CD8-positive, alpha-beta memory T cell (primary cell): ENCODE measurements at regions not wholly inside any gene's neighbourhood (a gene's known extent, or its start where the extent isn't known, plus 50 kb on each side); places are given as distances from the start of the nearest gene placed in this dataset.
"Not testable (repeated sequence)": the region's sequence is repeated elsewhere in the genome, so short reads cannot be mapped to it uniquely, and the experiment has no call there.

Experiments used
- CTCF ChIA-PET: fragments of 350-600 bp; sonication (Branson Sonifier 250); formaldehyde crosslinking; loops from one replicate; lab custom pipeline; 2021; ENCODE audit warnings: antibody characterized with exemption; lab: Charles Lee
- POLR2A ChIA-PET: fragments of 350-600 bp; sonication (Branson Sonifier 250); formaldehyde crosslinking; loops from one replicate; lab custom pipeline; 2021; ENCODE audit warnings: antibody characterized with exemption; lab: Charles Lee
- DNase-seq, 5 donors: peaks; one replicate each; pipeline versions ENCODE4 v3.0.0 to v3.0.0-alpha.2; 2020 to 2022; ENCODE audit warnings: mixed read lengths in 1 of 5
- H3K27ac ChIP-seq: one replicate; pipeline ENCODE4 v1.7.0; 2013; ENCODE audit warnings: low read depth, mild to moderate bottlenecking, low read length, moderate library complexity
- H3K27me3 ChIP-seq: 2 replicates; pipeline ENCODE4 v1.7.0; 2013; ENCODE audit warnings: low read length, mild to moderate bottlenecking; ENCODE audit not compliant: insufficient read depth, poor library complexity, severe bottlenecking
- H3K36me3 ChIP-seq: 2 replicates; pipeline ENCODE4 v1.7.0; 2013; ENCODE audit warnings: mild to moderate bottlenecking, low read length, moderate library complexity; ENCODE audit not compliant: insufficient read depth
- H3K4me1 ChIP-seq: 2 replicates; pipeline ENCODE4 v1.7.0; 2013; ENCODE audit warnings: mild to moderate bottlenecking, low read length, moderate library complexity; ENCODE audit not compliant: insufficient read depth
- H3K4me3 ChIP-seq: 2 replicates; pipeline ENCODE4 v1.7.0; 2013; ENCODE audit warnings: mild to moderate bottlenecking, low read length
- H3K9me3 ChIP-seq: 2 replicates; pipeline ENCODE4 v1.7.0; 2013; ENCODE audit warnings: mild to moderate bottlenecking, low read length
- H3K27ac Mint-ChIP-seq, 8 donors: one replicate each; pipeline ENCODE4 v1.8.0; 2020 to 2021; ENCODE audit warnings: mixed read lengths in 8 of 8, mild to moderate bottlenecking in 6 of 8, inconsistent platforms in 3 of 8, moderate library complexity in 3 of 8
- H3K27me3 Mint-ChIP-seq, 2 donors: one replicate each; pipeline ENCODE4 v1.8.0; 2020 to 2021; ENCODE audit warnings: mixed read lengths in 2 of 2, mild to moderate bottlenecking in 1 of 2, moderate library complexity in 1 of 2
- H3K36me3 Mint-ChIP-seq, 3 donors: one replicate each; pipeline ENCODE4 v1.8.0; 2020 to 2021; ENCODE audit warnings: mixed read lengths in 3 of 3, inconsistent platforms in 1 of 3, mild to moderate bottlenecking in 1 of 3
- H3K4me1 Mint-ChIP-seq, 3 donors: one replicate each; pipeline ENCODE4 v1.8.0; 2020 to 2021; ENCODE audit warnings: mixed read lengths in 3 of 3, inconsistent platforms in 1 of 3, mild to moderate bottlenecking in 1 of 3
- H3K4me3 Mint-ChIP-seq, 7 donors: one replicate each; pipeline ENCODE4 v1.8.0; 2020 to 2021; ENCODE audit warnings: mixed read lengths in 7 of 7, mild to moderate bottlenecking in 6 of 7, moderate library complexity in 4 of 7, inconsistent platforms in 2 of 7
- H3K9me3 Mint-ChIP-seq, 5 donors: one replicate each; pipeline ENCODE4 v1.8.0; 2020 to 2022; ENCODE audit warnings: mixed read lengths in 5 of 5, mild to moderate bottlenecking in 3 of 5, moderate library complexity in 2 of 5, inconsistent platforms in 1 of 5

- H3K36me3 Mint-ChIP-seq, H3K27ac ChIP-seq, H3K4me1 Mint-ChIP-seq, H3K36me3 ChIP-seq, H3K4me3 ChIP-seq, H3K9me3 ChIP-seq, H3K27ac Mint-ChIP-seq, CTCF ChIA-PET, H3K27me3 Mint-ChIP-seq, DNase-seq, H3K27me3 ChIP-seq, H3K9me3 Mint-ChIP-seq, POLR2A ChIA-PET, H3K4me1 ChIP-seq, H3K4me3 Mint-ChIP-seq: not testable (repeated sequence)
Observed at GRCh38 chrX:144634451-144634850, 612.9 kb upstream of the SPANXN1 start.

GRCh38 chrX:144637731-144638130 lies 609.6 kb upstream of the SPANXN1 start:
- ChIA-PET CTCF (no interaction called here), POLR2A (no interaction called here)
- no peaks in the 10 kb centered on the region for H3K27me3 Mint-ChIP-seq
- no peaks in the 10 kb centered on the region for H3K36me3 Mint-ChIP-seq
- no peaks in the 10 kb centered on the region for H3K9me3 ChIP-seq
- no peaks in the 10 kb centered on the region for H3K27me3 ChIP-seq
- no peaks in the 10 kb centered on the region for H3K36me3 ChIP-seq
- H3K4me1 Mint-ChIP-seq: no peaks in the 10 kb centered on the region
- no peak for DNase-seq
- H3K27ac Mint-ChIP-seq: no peak overlapping the region
- H3K4me1 ChIP-seq: no peaks in the 10 kb centered on the region
- no peak overlapping the region for H3K4me3 ChIP-seq
- H3K4me3 Mint-ChIP-seq: no peak overlapping the region
- no peak overlapping the region for H3K27ac ChIP-seq
- H3K9me3 Mint-ChIP-seq: peaks cover 0 to 9% (median 5%) of the 10 kb centered on the region in 5 donors

GRCh38 chrX:144648788-144649187 lies 598.5 kb upstream of the SPANXN1 start:
- Histone ChIP-seq H3K9me3 (no peaks in the 10 kb centered on the region), H3K27ac (no peak overlapping the region), H3K4me1 (no peaks in the 10 kb centered on the region), H3K36me3 (no peaks in the 10 kb centered on the region), H3K4me3 (no peak overlapping the region), H3K27me3 (no peaks in the 10 kb centered on the region)
- POLR2A ChIA-PET: no interaction called here
- H3K36me3 Mint-ChIP-seq: no peaks in the 10 kb centered on the region
- H3K27ac Mint-ChIP-seq: no peak overlapping the region
- peaks cover 0 to 5% of the 10 kb centered on the region in 2 donors for H3K27me3 Mint-ChIP-seq
- CTCF ChIA-PET: no interaction called here
- H3K9me3 Mint-ChIP-seq: peaks cover 0 to 9% (median 3%) of the 10 kb centered on the region in 5 donors
- H3K4me3 Mint-ChIP-seq: no peak overlapping the region
- DNase-seq: no peak
- no peaks in the 10 kb centered on the region for H3K4me1 Mint-ChIP-seq

- no peak overlapping the region for H3K4me3 Mint-ChIP-seq
- ChIA-PET CTCF (no interaction called here), POLR2A (no interaction called here)
- H3K36me3 Mint-ChIP-seq: no peaks in the 10 kb centered on the region
- Histone ChIP-seq H3K4me3 (no peak overlapping the region), H3K9me3 (no peaks in the 10 kb centered on the region), H3K36me3 (no peaks in the 10 kb centered on the region), H3K27me3 (no peaks in the 10 kb centered on the region), H3K27ac (no peak overlapping the region), H3K4me1 (no peaks in the 10 kb centered on the region)
- H3K27ac Mint-ChIP-seq: no peak overlapping the region
- peaks cover 0 to 11% (median 0%) of the 10 kb centered on the region in 5 donors for H3K9me3 Mint-ChIP-seq
- DNase-seq: no peak
- H3K27me3 Mint-ChIP-seq: no peaks in the 10 kb centered on the region
- no peaks in the 10 kb centered on the region for H3K4me1 Mint-ChIP-seq
Observed at GRCh38 chrX:144681501-144681900, 565.8 kb upstream of the SPANXN1 start.

GRCh38 chrX:144683247-144683646 lies 564.1 kb upstream of the SPANXN1 start:
- DNase-seq: no peak
- Histone ChIP-seq H3K27me3 (no peaks in the 10 kb centered on the region), H3K36me3 (no peaks in the 10 kb centered on the region), H3K4me3 (no peak overlapping the region), H3K27ac (no peak overlapping the region), H3K9me3 (no peaks in the 10 kb centered on the region), H3K4me1 (no peaks in the 10 kb centered on the region)
- POLR2A ChIA-PET: no interaction called here
- no peaks in the 10 kb centered on the region for H3K27me3 Mint-ChIP-seq
- CTCF ChIA-PET: no interaction called here
- no peak overlapping the region for H3K4me3 Mint-ChIP-seq
- H3K4me1 Mint-ChIP-seq: no peaks in the 10 kb centered on the region
- H3K27ac Mint-ChIP-seq: no peak overlapping the region
- no peaks in the 10 kb centered on the region for H3K36me3 Mint-ChIP-seq
- H3K9me3 Mint-ChIP-seq: peaks cover 0 to 9% (median 0%) of the 10 kb centered on the region in 5 donors

- no peak overlapping the region for H3K4me3 ChIP-seq
- H3K9me3 Mint-ChIP-seq: peaks cover 0 to 11% (median 4%) of the 10 kb centered on the region in 5 donors
- no peaks in the 10 kb centered on the region for H3K36me3 Mint-ChIP-seq
- H3K4me3 Mint-ChIP-seq: no peak overlapping the region
- H3K4me1 ChIP-seq: no peaks in the 10 kb centered on the region
- no peak overlapping the region for H3K27ac Mint-ChIP-seq
- CTCF ChIA-PET: no interaction called here
- POLR2A ChIA-PET: no interaction called here
- no peaks in the 10 kb centered on the region for H3K4me1 Mint-ChIP-seq
- no peaks in the 10 kb centered on the region for H3K9me3 ChIP-seq
- no peaks in the 10 kb centered on the region for H3K27me3 Mint-ChIP-seq
- H3K27me3 ChIP-seq: no peaks in the 10 kb centered on the region
- DNase-seq: no peak
- no peaks in the 10 kb centered on the region for H3K36me3 ChIP-seq
- no peak overlapping the region for H3K27ac ChIP-seq
Observed at GRCh38 chrX:144709841-144710240, 537.5 kb upstream of the SPANXN1 start.

- Mint-ChIP-seq H3K27ac (no peak overlapping the region), H3K36me3 (no peaks in the 10 kb centered on the region), H3K27me3 (no peaks in the 10 kb centered on the region), H3K4me1 (no peaks in the 10 kb centered on the region), H3K9me3 (peaks cover 0 to 7% (median 0%) of the 10 kb centered on the region in 5 donors), H3K4me3 (no peak overlapping the region)
- Histone ChIP-seq H3K4me1 (no peaks in the 10 kb centered on the region), H3K27me3 (no peaks in the 10 kb centered on the region), H3K9me3 (no peaks in the 10 kb centered on the region), H3K27ac (no peak overlapping the region), H3K4me3 (no peak overlapping the region), H3K36me3 (no peaks in the 10 kb centered on the region)
- ChIA-PET POLR2A (no interaction called here), CTCF (no interaction called here)
- no peak for DNase-seq
Observed at GRCh38 chrX:144715337-144715736, 532.0 kb upstream of the SPANXN1 start.

GRCh38 chrX:144716187-144716586 lies 531.1 kb upstream of the SPANXN1 start:
- no peak overlapping the region for H3K4me3 Mint-ChIP-seq
- H3K4me1 Mint-ChIP-seq: no peaks in the 10 kb centered on the region
- no peaks in the 10 kb centered on the region for H3K4me1 ChIP-seq
- no peaks in the 10 kb centered on the region for H3K36me3 ChIP-seq
- no peaks in the 10 kb centered on the region for H3K27me3 ChIP-seq
- H3K27me3 Mint-ChIP-seq: no peaks in the 10 kb centered on the region
- peaks cover 0 to 7% (median 0%) of the 10 kb centered on the region in 5 donors for H3K9me3 Mint-ChIP-seq
- H3K27ac ChIP-seq: no peak overlapping the region
- no peak overlapping the region for H3K27ac Mint-ChIP-seq
- no peak for DNase-seq
- H3K4me3 ChIP-seq: no peak overlapping the region
- no peaks in the 10 kb centered on the region for H3K9me3 ChIP-seq
- CTCF ChIA-PET: no interaction called here
- H3K36me3 Mint-ChIP-seq: no peaks in the 10 kb centered on the region
- POLR2A ChIA-PET: no interaction called here

- Histone ChIP-seq H3K27me3 (no peaks in the 10 kb centered on the region), H3K27ac (no peak overlapping the region), H3K9me3 (no peaks in the 10 kb centered on the region), H3K36me3 (no peaks in the 10 kb centered on the region), H3K4me1 (no peaks in the 10 kb centered on the region), H3K4me3 (no peak overlapping the region)
- Mint-ChIP-seq H3K4me3 (no peak overlapping the region), H3K9me3 (peaks cover 0 to 7% (median 0%) of the 10 kb centered on the region in 5 donors), H3K36me3 (no peaks in the 10 kb centered on the region), H3K27ac (no peak overlapping the region), H3K4me1 (no peaks in the 10 kb centered on the region), H3K27me3 (peaks cover 0 to 2% of the 10 kb centered on the region in 2 donors)
- CTCF ChIA-PET: no interaction called here
- POLR2A ChIA-PET: no interaction called here
- DNase-seq: no peak
Observed at GRCh38 chrX:144717682-144718081, 529.6 kb upstream of the SPANXN1 start.
